GM23338 (cell line): ENCODE measurements at regions not wholly inside any gene's neighbourhood (a gene's known extent, or its start where the extent isn't known, plus 50 kb on each side); places are given as distances from the start of the nearest gene placed in this dataset.
A peak's percentile ranks its signal among the peaks of the same experiment; 100 is the strongest.

ENCODE experiments used
- ATAC-seq: fragments of 200-7000 bp; cut with Tn5 transposase; 3 replicates; pipeline ENCODE4 v1.9.1; 2020
- DNase-seq: peaks from one replicate; pipeline ENCODE4 v3.0.0-alpha.2; 2015; ENCODE audit warnings: low spot score
- H2AFZ ChIP-seq: fragments of 200-600 bp; sonication (generic); 2 replicates; pipeline ENCODE4 v1.8.0; 2016; ENCODE audit warnings: antibody characterized with exemption, mild to moderate bottlenecking, moderate library complexity
- H3F3A ChIP-seq: fragments of 200-600 bp; sonication (generic); replicated peaks from 2 replicates; pipeline ENCODE4 v1.8.0; 2017; ENCODE audit warnings: antibody characterized with exemption, mixed run types, low read depth
- H3K27ac ChIP-seq: fragments of 200-600 bp; sonication (generic); 2 replicates; pipeline ENCODE4 v1.6.1; 2016; ENCODE audit warnings: low read depth
- H3K27me3 ChIP-seq: fragments of 200-600 bp; sonication (generic); 2 replicates; pipeline ENCODE4 v1.8.0; 2016; ENCODE audit warnings: mild to moderate bottlenecking, mixed run types, moderate library complexity; ENCODE audit not compliant: insufficient read depth
- H3K36me3 ChIP-seq: fragments of 200-600 bp; sonication (generic); 2 replicates; pipeline ENCODE4 v1.8.0; 2016; ENCODE audit warnings: mild to moderate bottlenecking; ENCODE audit not compliant: insufficient read depth
- H3K4me1 ChIP-seq: fragments of 200-600 bp; sonication (generic); 2 replicates; pipeline ENCODE4 v1.8.0; 2016; ENCODE audit warnings: mild to moderate bottlenecking, moderate library complexity; ENCODE audit not compliant: insufficient read depth
- H3K4me2 ChIP-seq: fragments of 200-600 bp; sonication (generic); 2 replicates; pipeline ENCODE4 v1.7.1; 2017; ENCODE audit warnings: mixed run types
- H3K4me3 ChIP-seq: fragments of 200-600 bp; sonication (generic); 2 replicates; pipeline ENCODE4 v1.6.1; 2016; ENCODE audit warnings: mixed run types
- H3K79me2 ChIP-seq: fragments of 200-600 bp; sonication (generic); replicated peaks from 2 replicates; pipeline ENCODE4 v1.8.0; 2017; ENCODE audit warnings: mild to moderate bottlenecking; ENCODE audit not compliant: insufficient read depth
- H3K9me2 ChIP-seq: fragments of 200-600 bp; sonication (generic); 2 replicates; pipeline ENCODE4 v1.8.0; 2017; ENCODE audit not compliant: insufficient read depth
- H4K20me1 ChIP-seq: fragments of 200-600 bp; sonication (generic); replicated peaks from 2 replicates; pipeline ENCODE4 v1.8.0; 2017; ENCODE audit warnings: mild to moderate bottlenecking; ENCODE audit not compliant: insufficient read depth
- H3K27ac Mint-ChIP-seq: 2 replicates; pipeline ENCODE4 v1.8.0; 2020; ENCODE audit warnings: inconsistent platforms, mild to moderate bottlenecking, moderate library complexity, mixed read lengths
- H3K27me3 Mint-ChIP-seq: 3 replicates; pipeline ENCODE4 v1.8.0; 2022; ENCODE audit warnings: low read depth, mild to moderate bottlenecking, moderate library complexity, mixed read lengths, inconsistent platforms; ENCODE audit not compliant: insufficient read depth, poor library complexity
- H3K36me3 Mint-ChIP-seq: 3 replicates; pipeline ENCODE4 v1.8.0; 2021; ENCODE audit warnings: low read depth, mild to moderate bottlenecking, inconsistent platforms, moderate library complexity, mixed read lengths
- H3K4me1 Mint-ChIP-seq: 3 replicates; pipeline ENCODE4 v1.8.0; 2020; ENCODE audit warnings: mild to moderate bottlenecking, inconsistent platforms, mixed read lengths
- H3K4me3 Mint-ChIP-seq: 3 replicates; pipeline ENCODE4 v1.8.0; 2021; ENCODE audit warnings: moderate library complexity, mild to moderate bottlenecking, inconsistent platforms, mixed read lengths
- H3K9me3 Mint-ChIP-seq: 3 replicates; pipeline ENCODE4 v1.8.0; 2020; ENCODE audit warnings: moderate library complexity, mild to moderate bottlenecking, inconsistent platforms, mixed read lengths
- CREB1 ChIP-seq: fragments of 250-450 bp; sonication (Bioruptor Pico); IDR thresholded peaks from 2 replicates; pipeline ENCODE4 v1.5.0; 2020; ENCODE audit warnings: low read depth, mild to moderate bottlenecking, moderate library complexity
- EZH2 ChIP-seq: fragments of 200-600 bp; sonication (generic); IDR thresholded peaks from one replicate; pipeline ENCODE4 v1.8.0; 2017; ENCODE audit warnings: antibody characterized with exemption, mild to moderate bottlenecking, low read depth; ENCODE audit not compliant: unreplicated experiment
- JUNB ChIP-seq: IDR thresholded peaks from one replicate; pipeline ENCODE4 v1.6.1; 2016; ENCODE audit warnings: antibody characterized with exemption; ENCODE audit not compliant: unreplicated experiment
- POLR2AphosphoS5 ChIP-seq: IDR thresholded peaks from 2 replicates; pipeline ENCODE4 v1.6.1; 2016; ENCODE audit warnings: antibody characterized with exemption, low read depth
- STAT1 ChIP-seq: IDR thresholded peaks from one replicate; pipeline ENCODE4 v1.6.1; 2016; ENCODE audit warnings: antibody characterized with exemption; ENCODE audit not compliant: unreplicated experiment
- ZNF114 ChIP-seq: fragments of 250-450 bp; sonication (Bioruptor Pico); IDR thresholded peaks from 2 replicates; pipeline ENCODE4 v1.5.0; 2020; ENCODE audit warnings: mild to moderate bottlenecking, moderate library complexity
- ZNF331 ChIP-seq: fragments of 250-450 bp; sonication (Bioruptor Pico); IDR thresholded peaks from 2 replicates; pipeline ENCODE4 v1.5.0; 2020; ENCODE audit warnings: low read depth, mild to moderate bottlenecking, moderate library complexity
- TF ChIP-seq, protein P1 (sequence below), 2 experiments: fragments of 200-600 bp in 1 of 2; sonication (generic) in 1 of 2; conservative IDR thresholded peaks; 2 replicates each; pipeline versions ENCODE4 v1.5.1 to v1.6.1; 2016 to 2017; ENCODE audit warnings: antibody characterized with exemption in 2 of 2, low read depth in 2 of 2, mild to moderate bottlenecking in 2 of 2, moderate library complexity in 1 of 2
- TF ChIP-seq, protein P2 (sequence below): IDR thresholded peaks from 2 replicates; pipeline ENCODE4 v1.6.1; 2016; ENCODE audit warnings: antibody characterized with exemption
- TF ChIP-seq, protein P3 (sequence below): IDR thresholded peaks from one replicate; pipeline ENCODE4 v1.6.1; 2018; ENCODE audit warnings: antibody characterized with exemption; ENCODE audit not compliant: unreplicated experiment

DNA sequence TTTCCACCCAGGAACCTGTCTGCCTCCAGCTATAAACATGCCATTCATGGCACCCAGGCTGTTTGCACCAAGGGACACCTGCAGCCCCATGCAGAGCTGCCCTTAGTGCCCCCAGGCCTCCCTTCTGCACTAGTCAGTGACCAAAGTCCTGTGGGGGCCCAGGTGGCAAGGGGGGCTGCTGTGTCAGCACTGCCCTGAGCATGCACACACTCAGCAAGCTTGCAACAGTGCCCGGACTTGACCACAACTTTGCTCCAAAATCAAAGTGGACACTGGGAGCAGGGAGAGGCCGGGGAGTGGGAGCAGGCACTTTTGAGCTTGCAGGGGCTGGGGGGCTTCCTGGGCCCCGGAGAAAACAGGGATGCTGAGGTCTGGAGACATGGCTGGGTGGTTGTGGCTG is 192.9 kb upstream of the MBL2 start (continued):
- TF ChIP-seq CREB1 (CRISPR knock-in tag), result no peak
- TF ChIP-seq ZNF114 (CRISPR knock-in tag), result no peak
- TF ChIP-seq, protein P1, sequence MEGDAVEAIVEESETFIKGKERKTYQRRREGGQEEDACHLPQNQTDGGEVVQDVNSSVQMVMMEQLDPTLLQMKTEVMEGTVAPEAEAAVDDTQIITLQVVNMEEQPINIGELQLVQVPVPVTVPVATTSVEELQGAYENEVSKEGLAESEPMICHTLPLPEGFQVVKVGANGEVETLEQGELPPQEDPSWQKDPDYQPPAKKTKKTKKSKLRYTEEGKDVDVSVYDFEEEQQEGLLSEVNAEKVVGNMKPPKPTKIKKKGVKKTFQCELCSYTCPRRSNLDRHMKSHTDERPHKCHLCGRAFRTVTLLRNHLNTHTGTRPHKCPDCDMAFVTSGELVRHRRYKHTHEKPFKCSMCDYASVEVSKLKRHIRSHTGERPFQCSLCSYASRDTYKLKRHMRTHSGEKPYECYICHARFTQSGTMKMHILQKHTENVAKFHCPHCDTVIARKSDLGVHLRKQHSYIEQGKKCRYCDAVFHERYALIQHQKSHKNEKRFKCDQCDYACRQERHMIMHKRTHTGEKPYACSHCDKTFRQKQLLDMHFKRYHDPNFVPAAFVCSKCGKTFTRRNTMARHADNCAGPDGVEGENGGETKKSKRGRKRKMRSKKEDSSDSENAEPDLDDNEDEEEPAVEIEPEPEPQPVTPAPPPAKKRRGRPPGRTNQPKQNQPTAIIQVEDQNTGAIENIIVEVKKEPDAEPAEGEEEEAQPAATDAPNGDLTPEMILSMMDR (conservative IDR thresholded peaks at IDR 0.05; ENCODE audit: low read depth in 2 of 2), result no peak
- no peak for TF ChIP-seq POLR2AphosphoS5

DNA sequence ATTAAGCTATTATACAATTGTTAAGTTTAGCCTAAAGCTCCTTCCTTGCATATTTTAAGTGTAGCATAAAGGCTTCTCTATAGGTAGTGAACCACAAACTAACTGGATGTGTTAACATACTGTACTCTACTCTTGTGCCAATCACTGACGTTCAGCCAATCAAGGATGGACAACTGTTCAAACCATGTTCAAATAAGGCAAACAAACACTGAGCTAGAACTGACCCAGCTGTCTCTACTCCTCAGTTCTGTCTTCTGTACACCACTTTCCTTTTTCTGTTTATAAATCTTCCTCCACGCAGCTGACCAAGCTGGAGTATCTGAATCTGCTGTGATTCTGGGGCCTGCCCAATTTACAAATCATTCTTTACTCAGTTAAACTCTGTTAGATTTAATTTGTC is 188.7 kb upstream of the MBL2 start:
- Mint-ChIP-seq H3K4me1 (peaks cover 25% of the 10 kb centered on the region), H3K27ac (peak overlapping the region; percentile 11; the same call in 1 of the 2 replicates), H3K36me3 (peaks cover 17% of the 10 kb centered on the region; the same call in 2 of the 3 replicates), H3K4me3 (no peak overlapping the region), H3K9me3 (peaks cover 6% of the 10 kb centered on the region; the same call in 2 of the 3 replicates), H3K27me3 (no peaks in the 10 kb centered on the region)
- no peaks in the 10 kb centered on the region for H4K20me1 ChIP-seq
- H3K4me1 ChIP-seq, result peaks cover 13% of the 10 kb centered on the region
- no peaks in the 10 kb centered on the region for H3K79me2 ChIP-seq
- ATAC-seq (no peak), DNase-seq (no peak)
- no peak overlapping the region for H3K4me2 ChIP-seq
- H3K27me3 ChIP-seq, result no peaks in the 10 kb centered on the region
- no peaks in the 10 kb centered on the region; the same call in 1 of the 2 replicates for H3K9me2 ChIP-seq
- H3K4me3 ChIP-seq, result no peak overlapping the region
- no peak overlapping the region for H3K27ac ChIP-seq
- H2AFZ ChIP-seq, result no peak overlapping the region
- H3K36me3 ChIP-seq, result no peaks in the 10 kb centered on the region
- no peaks in the 10 kb centered on the region; the same call in 1 of the 2 replicates for H3F3A ChIP-seq
- no peak for TF ChIP-seq ZNF114 (CRISPR knock-in tag)
- TF ChIP-seq, protein P2, sequence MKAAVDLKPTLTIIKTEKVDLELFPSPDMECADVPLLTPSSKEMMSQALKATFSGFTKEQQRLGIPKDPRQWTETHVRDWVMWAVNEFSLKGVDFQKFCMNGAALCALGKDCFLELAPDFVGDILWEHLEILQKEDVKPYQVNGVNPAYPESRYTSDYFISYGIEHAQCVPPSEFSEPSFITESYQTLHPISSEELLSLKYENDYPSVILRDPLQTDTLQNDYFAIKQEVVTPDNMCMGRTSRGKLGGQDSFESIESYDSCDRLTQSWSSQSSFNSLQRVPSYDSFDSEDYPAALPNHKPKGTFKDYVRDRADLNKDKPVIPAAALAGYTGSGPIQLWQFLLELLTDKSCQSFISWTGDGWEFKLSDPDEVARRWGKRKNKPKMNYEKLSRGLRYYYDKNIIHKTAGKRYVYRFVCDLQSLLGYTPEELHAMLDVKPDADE, result no peak
- no peak for TF ChIP-seq CREB1 (CRISPR knock-in tag)
- no peak for TF ChIP-seq JUNB
- no peak for TF ChIP-seq STAT1
- TF ChIP-seq, protein P3, sequence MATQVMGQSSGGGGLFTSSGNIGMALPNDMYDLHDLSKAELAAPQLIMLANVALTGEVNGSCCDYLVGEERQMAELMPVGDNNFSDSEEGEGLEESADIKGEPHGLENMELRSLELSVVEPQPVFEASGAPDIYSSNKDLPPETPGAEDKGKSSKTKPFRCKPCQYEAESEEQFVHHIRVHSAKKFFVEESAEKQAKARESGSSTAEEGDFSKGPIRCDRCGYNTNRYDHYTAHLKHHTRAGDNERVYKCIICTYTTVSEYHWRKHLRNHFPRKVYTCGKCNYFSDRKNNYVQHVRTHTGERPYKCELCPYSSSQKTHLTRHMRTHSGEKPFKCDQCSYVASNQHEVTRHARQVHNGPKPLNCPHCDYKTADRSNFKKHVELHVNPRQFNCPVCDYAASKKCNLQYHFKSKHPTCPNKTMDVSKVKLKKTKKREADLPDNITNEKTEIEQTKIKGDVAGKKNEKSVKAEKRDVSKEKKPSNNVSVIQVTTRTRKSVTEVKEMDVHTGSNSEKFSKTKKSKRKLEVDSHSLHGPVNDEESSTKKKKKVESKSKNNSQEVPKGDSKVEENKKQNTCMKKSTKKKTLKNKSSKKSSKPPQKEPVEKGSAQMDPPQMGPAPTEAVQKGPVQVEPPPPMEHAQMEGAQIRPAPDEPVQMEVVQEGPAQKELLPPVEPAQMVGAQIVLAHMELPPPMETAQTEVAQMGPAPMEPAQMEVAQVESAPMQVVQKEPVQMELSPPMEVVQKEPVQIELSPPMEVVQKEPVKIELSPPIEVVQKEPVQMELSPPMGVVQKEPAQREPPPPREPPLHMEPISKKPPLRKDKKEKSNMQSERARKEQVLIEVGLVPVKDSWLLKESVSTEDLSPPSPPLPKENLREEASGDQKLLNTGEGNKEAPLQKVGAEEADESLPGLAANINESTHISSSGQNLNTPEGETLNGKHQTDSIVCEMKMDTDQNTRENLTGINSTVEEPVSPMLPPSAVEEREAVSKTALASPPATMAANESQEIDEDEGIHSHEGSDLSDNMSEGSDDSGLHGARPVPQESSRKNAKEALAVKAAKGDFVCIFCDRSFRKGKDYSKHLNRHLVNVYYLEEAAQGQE, result no peak
- TF ChIP-seq POLR2AphosphoS5, result no peak
- TF ChIP-seq, protein P1 (conservative IDR thresholded peaks at IDR 0.05; ENCODE audit: low read depth in 2 of 2), result no peak
- no peak for TF ChIP-seq ZNF331 (CRISPR knock-in tag)
- no peak for TF ChIP-seq EZH2
